Stomach (tissue), 8 donors: ENCODE measurements at regions not wholly inside any gene's neighbourhood (a gene's known extent, or its start where the extent isn't known, plus 50 kb on each side); places are given as distances from the start of the nearest gene placed in this dataset.
"Not testable (repeated sequence)": the region's sequence is repeated elsewhere in the genome, so short reads cannot be mapped to it uniquely, and the experiment has no call there.

Source experiments
- DNase-seq, 2 donors: peaks; one replicate each; pipeline versions ENCODE4 v3.0.0 to v3.0.0-alpha.2; 2013 to 2019
- H3K27ac ChIP-seq, 5 donors: fragments of 200-600 bp in 4 of 5; sonication (generic) in 4 of 5; one replicate each; pipeline ENCODE4 v1.5.1; 2013 to 2019; ENCODE audit warnings: mild to moderate bottlenecking in 1 of 5, moderate library complexity in 1 of 5
- H3K27me3 ChIP-seq, 3 donors: fragments of 200-600 bp; sonication (generic); one replicate each; pipeline ENCODE4 v1.5.1; 2017 to 2019; ENCODE audit warnings: mixed run types in 1 of 3
- H3K36me3 ChIP-seq, 4 donors: fragments of 200-600 bp; sonication (generic); 1 replicate in 3 of 4; 2 replicates in 1 of 4; pipeline ENCODE4 v1.5.1; 2016 to 2019
- H3K4me1 ChIP-seq, 4 donors: fragments of 200-600 bp; sonication (generic); one replicate each; pipeline ENCODE4 v1.5.1; 2016 to 2019
- H3K4me3 ChIP-seq, 4 donors: fragments of 200-600 bp; sonication (generic) in 3 of 4; one replicate each; pipeline ENCODE4 v1.5.1; 2016 to 2019; ENCODE audit warnings: mild to moderate bottlenecking in 1 of 4
- H3K9me3 ChIP-seq, 4 donors: fragments of 200-600 bp; sonication (generic); one replicate each; pipeline ENCODE4 v1.5.1; 2016 to 2019
- CTCF ChIP-seq, 7 experiments: fragments of 450-650 bp in 4 of 7; fragments of 200-600 bp in 3 of 7; sonication (generic) in 3 of 7; IDR thresholded peaks; one replicate each; pipeline ENCODE4 v1.5.1; 2016 to 2019; ENCODE audit warnings: antibody characterized with exemption in 7 of 7, control low read depth in 2 of 7, mild to moderate bottlenecking in 1 of 7
- EP300 ChIP-seq: sonication (generic); formaldehyde crosslinking; IDR thresholded peaks from one replicate; pipeline ENCODE4 v1.6.1; 2017; ENCODE audit warnings: antibody characterized with exemption
- POLR2A ChIP-seq, 4 donors: fragments of 450-650 bp; IDR thresholded peaks; one replicate each; pipeline ENCODE4 v1.6.1; 2016; ENCODE audit warnings: antibody characterized with exemption in 4 of 4, control low read depth in 2 of 4, mild to moderate bottlenecking in 1 of 4, moderate library complexity in 1 of 4
- POLR2AphosphoS5 ChIP-seq, 3 donors: sonication (generic); formaldehyde crosslinking; IDR thresholded peaks; one replicate each; pipeline ENCODE4 v1.6.1; 2016; ENCODE audit warnings: antibody characterized with exemption in 3 of 3
- WGBS, 5 donors: extraction: QIAGEN DNeasy Blood & Tissue Kit in 3 of 5; methylation state at CpG; one replicate each; pipeline versions ENCODE4 v1.1.5 to v1.1.7; 2013 to 2018; 5-methylcytosine and 5-hydroxymethylcytosine counted together
- intact Hi-C: fragments of 100-400 bp; cut with DNase I; formaldehyde crosslinking; loops from one replicate; pipeline ENCODE4 v1.15.1; 2023; ENCODE audit warnings: low total_unique reads
- donor health status: healthy with polysubstance abuse.
- donor health status: Bipolar disorder and iron deficiency.
- donor health status: healthy.

GRCh38 chr16:31664683-31665482 is 137.2 kb downstream of the AHSP start:
- H3K27me3 ChIP-seq = no peaks in the 10 kb centered on the region
- intact Hi-C loops = no loop called here
- H3K9me3 ChIP-seq = peaks cover 0 to 25% (median 9%) of the 10 kb centered on the region in 4 donors
- DNase-seq = no peak
- no peak overlapping the region for H3K27ac ChIP-seq
- H3K4me1 ChIP-seq = no peaks in the 10 kb centered on the region
- no peaks in the 10 kb centered on the region for H3K36me3 ChIP-seq
- TF ChIP-seq EP300 = no peak
- WGBS, 5 donors = 38 to 55% (median 41%) methylated on average over 3 of the region's 3 CpGs
- no peak overlapping the region for H3K4me3 ChIP-seq

- H3K9me3 ChIP-seq = peaks cover 0 to 7% (median 0%) of the 10 kb centered on the region in 4 donors
- peaks cover 0 to 7% (median 0%) of the 10 kb centered on the region in 3 donors for H3K27me3 ChIP-seq
- no peak for TF ChIP-seq POLR2A (IDR thresholded peaks at IDR 0.05)
- no peak for TF ChIP-seq EP300
- no peak for TF ChIP-seq CTCF (IDR thresholded peaks at IDR 0.05)
- TF ChIP-seq POLR2AphosphoS5 (IDR thresholded peaks at IDR 0.05) = no peak
- H3K27ac ChIP-seq = no peak overlapping the region
- H3K4me3 ChIP-seq = no peak overlapping the region
- intact Hi-C loops = no loop called here
- WGBS, 5 donors = 49 to 66% (median 58%) methylated on average over 1 of the region's 1 CpG
- no peaks in the 10 kb centered on the region for H3K36me3 ChIP-seq
- H3K4me1 ChIP-seq = no peaks in the 10 kb centered on the region
- no peak for DNase-seq
These were observed 147.0 kb downstream of the AHSP start for GRCh38 chr16:31674686-31675085.

- Histone ChIP-seq H3K4me3 (no peak overlapping the region), H3K27ac (no peak overlapping the region), H3K4me1 (no peaks in the 10 kb centered on the region), H3K27me3 (peaks cover 0 to 7% (median 0%) of the 10 kb centered on the region in 3 donors), H3K9me3 (no peaks in the 10 kb centered on the region), H3K36me3 (no peaks in the 10 kb centered on the region)
- intact Hi-C loops = no loop called here
- DNase-seq = no peak
- no peak for TF ChIP-seq EP300
- TF ChIP-seq POLR2A (IDR thresholded peaks at IDR 0.05) = no peak
- TF ChIP-seq POLR2AphosphoS5 (IDR thresholded peaks at IDR 0.05) = no peak
- no peak for TF ChIP-seq CTCF (IDR thresholded peaks at IDR 0.05)
These were observed 149.0 kb downstream of the AHSP start for GRCh38 chr16:31676731-31677130.

- no peak for TF ChIP-seq POLR2A (IDR thresholded peaks at IDR 0.05)
- no peak for TF ChIP-seq EP300
- no peak for TF ChIP-seq POLR2AphosphoS5 (IDR thresholded peaks at IDR 0.05)
- TF ChIP-seq CTCF (IDR thresholded peaks at IDR 0.05) = no peak
- intact Hi-C loops = no loop called here
- H3K27me3 ChIP-seq = peaks cover 0 to 4% (median 0%) of the 10 kb centered on the region in 3 donors
- no peaks in the 10 kb centered on the region for H3K4me1 ChIP-seq
- no peak overlapping the region for H3K4me3 ChIP-seq
- no peaks in the 10 kb centered on the region for H3K36me3 ChIP-seq
- H3K27ac ChIP-seq = no peak overlapping the region
- H3K9me3 ChIP-seq = no peaks in the 10 kb centered on the region
- 66 to 79% (median 72%) methylated on average over 7 of the region's 7 CpGs for WGBS, 5 donors
- DNase-seq = no peak
These were observed 151.1 kb downstream of the AHSP start for GRCh38 chr16:31678649-31679325.

- H3K4me3 ChIP-seq, H3K4me1 ChIP-seq, DNase-seq, H3K36me3 ChIP-seq, intact Hi-C loops, H3K27ac ChIP-seq: not testable (repeated sequence)
- WGBS, 5 donors = 48 to 71% (median 59%) methylated on average over 2 of the region's 2 CpGs
- peaks cover 0 to 10% (median 0%) of the 10 kb centered on the region in 3 donors for H3K27me3 ChIP-seq
- peaks cover 0 to 11% (median 4%) of the 10 kb centered on the region in 4 donors for H3K9me3 ChIP-seq
These were observed 161.6 kb downstream of the AHSP start for GRCh38 chr16:31689331-31689730.

GRCh38 chr16:31692338-31692737 is 164.6 kb downstream of the AHSP start:
- H3K4me1 ChIP-seq, H3K27ac ChIP-seq, H3K27me3 ChIP-seq, H3K9me3 ChIP-seq, intact Hi-C loops, DNase-seq, H3K36me3 ChIP-seq, H3K4me3 ChIP-seq: not testable (repeated sequence)
- 81 to 91% (median 84%) methylated on average over 3 of the region's 3 CpGs for WGBS, 5 donors
